Osteocyte (in vitro differentiated cells): ENCODE measurements at regions not wholly inside any gene's neighbourhood (a gene's known extent, or its start where the extent isn't known, plus 50 kb on each side); places are given as distances from the start of the nearest gene placed in this dataset.

Experiments used
- DNase-seq: peaks from one replicate; pipeline ENCODE4 v3.0.0; 2021; ENCODE audit warnings: mixed read lengths; ENCODE audit not compliant: unreplicated experiment; ENCODE audit errors: extremely low spot score
- H3K27ac Mint-ChIP-seq: one replicate; pipeline ENCODE4 v1.8.0; 2021; ENCODE audit warnings: mild to moderate bottlenecking, mixed read lengths; ENCODE audit not compliant: unreplicated experiment
- H3K27me3 Mint-ChIP-seq: one replicate; pipeline ENCODE4 v1.8.0; 2021; ENCODE audit warnings: mixed read lengths; ENCODE audit not compliant: unreplicated experiment
- H3K36me3 Mint-ChIP-seq: one replicate; pipeline ENCODE4 v1.8.0; 2021; ENCODE audit warnings: mixed read lengths; ENCODE audit not compliant: unreplicated experiment
- H3K4me1 Mint-ChIP-seq: one replicate; pipeline ENCODE4 v1.8.0; 2021; ENCODE audit warnings: mixed read lengths; ENCODE audit not compliant: unreplicated experiment
- H3K4me3 Mint-ChIP-seq: one replicate; pipeline ENCODE4 v1.8.0; 2021; ENCODE audit warnings: mild to moderate bottlenecking, moderate library complexity, mixed read lengths; ENCODE audit not compliant: unreplicated experiment
- H3K9me3 Mint-ChIP-seq: one replicate; pipeline ENCODE4 v1.8.0; 2021; ENCODE audit warnings: mixed read lengths; ENCODE audit not compliant: unreplicated experiment
- CTCF ChIP-seq: fragments of 200-600 bp; sonication (generic); IDR thresholded peaks from 2 replicates; pipeline ENCODE4 v1.5.0; 2021; ENCODE audit warnings: antibody characterized with exemption, mild to moderate bottlenecking, moderate library complexity

- no peak overlapping the region for H3K27ac Mint-ChIP-seq
- H3K4me1 Mint-ChIP-seq: no peaks in the 10 kb centered on the region
Observed at GRCh38 chr17:6276711-6277110, 158.2 kb downstream of the AIPL1 start.

GRCh38 chr17:6274310-6274709 lies 160.6 kb downstream of the AIPL1 start:
- Mint-ChIP-seq H3K27ac (no peak overlapping the region), H3K36me3 (no peaks in the 10 kb centered on the region), H3K4me1 (no peaks in the 10 kb centered on the region), H3K9me3 (peaks cover 3% of the 10 kb centered on the region), H3K4me3 (no peak overlapping the region), H3K27me3 (peaks cover 2% of the 10 kb centered on the region)
- no peak for TF ChIP-seq CTCF
- DNase-seq: no peak

More at GRCh38 chr17:6276711-6277110, 158.2 kb downstream of the AIPL1 start:
- TF ChIP-seq CTCF: no peak
- DNase-seq: no peak
- peaks cover 2% of the 10 kb centered on the region for H3K27me3 Mint-ChIP-seq
- H3K4me3 Mint-ChIP-seq: no peak overlapping the region
- H3K36me3 Mint-ChIP-seq: no peaks in the 10 kb centered on the region
- H3K9me3 Mint-ChIP-seq: no peaks in the 10 kb centered on the region

- no peaks in the 10 kb centered on the region for H3K36me3 Mint-ChIP-seq
- H3K27ac Mint-ChIP-seq: no peak overlapping the region
- no peaks in the 10 kb centered on the region for H3K27me3 Mint-ChIP-seq
- H3K4me3 Mint-ChIP-seq: no peak overlapping the region
- no peak for DNase-seq
- H3K4me1 Mint-ChIP-seq: no peaks in the 10 kb centered on the region
- no peak for TF ChIP-seq CTCF
- H3K9me3 Mint-ChIP-seq: peaks cover 11% of the 10 kb centered on the region
Observed at GRCh38 chr17:6269478-6269877, 165.4 kb downstream of the AIPL1 start.

GRCh38 chr17:6261466-6261865 lies 173.5 kb downstream of the AIPL1 start:
- peaks cover 16% of the 10 kb centered on the region for H3K9me3 Mint-ChIP-seq
- H3K4me3 Mint-ChIP-seq: no peak overlapping the region
- no peak for TF ChIP-seq CTCF
- H3K27ac Mint-ChIP-seq: no peak overlapping the region
- H3K27me3 Mint-ChIP-seq: peaks cover 2% of the 10 kb centered on the region
- no peak for DNase-seq
- peaks cover 2% of the 10 kb centered on the region for H3K4me1 Mint-ChIP-seq
- H3K36me3 Mint-ChIP-seq: no peaks in the 10 kb centered on the region

- no peak for DNase-seq
- Mint-ChIP-seq H3K4me1 (peaks cover 2% of the 10 kb centered on the region), H3K4me3 (no peak overlapping the region), H3K9me3 (peaks cover 8% of the 10 kb centered on the region), H3K36me3 (no peaks in the 10 kb centered on the region), H3K27me3 (peaks cover 2% of the 10 kb centered on the region), H3K27ac (no peak overlapping the region)
- no peak for TF ChIP-seq CTCF
Observed at GRCh38 chr17:6259899-6260298, 175.0 kb downstream of the AIPL1 start.
